Panc1 (cell line): ENCODE measurements at regions not wholly inside any gene's neighbourhood (a gene's known extent, or its start where the extent isn't known, plus 50 kb on each side); places are given as distances from the start of the nearest gene placed in this dataset.

Experiments used
- CTCF ChIP-seq: fragments of 450-650 bp; IDR thresholded peaks from 2 replicates; pipeline ENCODE4 v1.5.1; 2017; ENCODE audit warnings: mild to moderate bottlenecking
- POLR2AphosphoS5 ChIP-seq: IDR thresholded peaks from 2 replicates; pipeline ENCODE4 v1.6.1; 2012; ENCODE audit warnings: mild to moderate bottlenecking, low read depth, low read length, moderate library complexity
- REST ChIP-seq, 2 experiments: IDR thresholded peaks; 2 replicates each; pipeline ENCODE4 v1.6.1; 2011 to 2012; ENCODE audit warnings: low read depth in 2 of 2, control low read depth in 1 of 2, low read length in 1 of 2, mild to moderate bottlenecking in 1 of 2, moderate library complexity in 1 of 2; ENCODE audit not compliant: insufficient read depth in 1 of 2
- SIN3A ChIP-seq: IDR thresholded peaks from 2 replicates; pipeline ENCODE4 v1.6.1; 2012; ENCODE audit warnings: low read depth, mild to moderate bottlenecking, low read length, moderate library complexity, borderline replicate concordance; ENCODE audit not compliant: insufficient read depth
- TCF7L2 ChIP-seq: IDR thresholded peaks from 2 replicates; pipeline ENCODE4 v1.6.1; 2011; ENCODE audit warnings: mild to moderate bottlenecking, low read depth, low read length, inconsistent platforms

- TF ChIP-seq CTCF (no peak), POLR2AphosphoS5 (no peak), REST (IDR thresholded peaks at IDR 0.05; ENCODE audit: insufficient read depth in 1 of 2, low read depth in 2 of 2, low read length in 1 of 2) (no peak), TCF7L2 (no peak), SIN3A (no peak)
Measured at GRCh38 chr4:135065366-135065765, 863.8 kb upstream of the PABPC4L start.
